ENCODE measurements at regions not wholly inside any gene's neighbourhood (a gene's known extent, or its start where the extent isn't known, plus 50 kb on each side); places are given as distances from the start of the nearest gene placed in this dataset.

- H3K36me3 ChIP-seq, result no peaks in the 10 kb centered on the region
- no peaks in the 10 kb centered on the region for H3K27me3 ChIP-seq (replicated peaks; ENCODE audit: insufficient read depth)
- no peaks in the 10 kb centered on the region for H3K4me1 ChIP-seq (ENCODE audit: control insufficient read depth in 1 of 2, low read depth in 2 of 2)
- no peak for ATAC-seq (ENCODE audit: insufficient number of reproducible peaks, low FRiP score, low read depth)
- TF ChIP-seq CTCF (IDR thresholded peaks at IDR 0.05), result no peak
- no peak overlapping the region for H3K4me3 ChIP-seq
- no peak for DNase-seq (ENCODE audit: low spot score)
- no peak overlapping the region for H3K27ac ChIP-seq
- H3K9me3 ChIP-seq, result no peaks in the 10 kb centered on the region
Observed at GRCh38 chr18:78772360-78773302, 207.0 kb upstream of the SALL3 start.

- no peak for TF ChIP-seq CTCF (IDR thresholded peaks at IDR 0.05)
- no peak for ATAC-seq (ENCODE audit: insufficient number of reproducible peaks, low FRiP score, low read depth)
- H3K4me1 ChIP-seq (ENCODE audit: control insufficient read depth in 1 of 2, low read depth in 2 of 2), result no peaks in the 10 kb centered on the region
- no peaks in the 10 kb centered on the region for H3K36me3 ChIP-seq
- no peak overlapping the region for H3K4me3 ChIP-seq
- DNase-seq (ENCODE audit: low spot score), result no peak
- H3K27me3 ChIP-seq (replicated peaks; ENCODE audit: insufficient read depth), result no peaks in the 10 kb centered on the region
- H3K27ac ChIP-seq, result no peak overlapping the region
- H3K9me3 ChIP-seq, result no peaks in the 10 kb centered on the region
Observed at GRCh38 chr18:78773303-78773755, 206.3 kb upstream of the SALL3 start.

- no peak overlapping the region for H3K4me3 ChIP-seq
- no peaks in the 10 kb centered on the region for H3K4me1 ChIP-seq (ENCODE audit: control insufficient read depth in 1 of 2, low read depth in 2 of 2)
- no peak for ATAC-seq (ENCODE audit: insufficient number of reproducible peaks, low FRiP score, low read depth)
- no peaks in the 10 kb centered on the region for H3K36me3 ChIP-seq
- DNase-seq (ENCODE audit: low spot score), result no peak
- no peaks in the 10 kb centered on the region for H3K27me3 ChIP-seq (replicated peaks; ENCODE audit: insufficient read depth)
- TF ChIP-seq CTCF (IDR thresholded peaks at IDR 0.05), result no peak
- no peak overlapping the region for H3K27ac ChIP-seq
- H3K9me3 ChIP-seq, result no peaks in the 10 kb centered on the region
Observed at GRCh38 chr18:78773819-78774218, 205.8 kb upstream of the SALL3 start.

GRCh38 chr18:78774741-78775141, 204.9 kb upstream of the SALL3 start:
- H3K27me3 ChIP-seq (replicated peaks; ENCODE audit: insufficient read depth), result no peaks in the 10 kb centered on the region
- DNase-seq (ENCODE audit: low spot score), result no peak
- no peak for TF ChIP-seq CTCF (IDR thresholded peaks at IDR 0.05)
- H3K36me3 ChIP-seq, result no peaks in the 10 kb centered on the region
- H3K9me3 ChIP-seq, result no peaks in the 10 kb centered on the region
- H3K4me3 ChIP-seq, result no peak overlapping the region
- H3K4me1 ChIP-seq (ENCODE audit: control insufficient read depth in 1 of 2, low read depth in 2 of 2), result no peaks in the 10 kb centered on the region
- ATAC-seq (ENCODE audit: insufficient number of reproducible peaks, low FRiP score, low read depth), result no peak
- no peak overlapping the region for H3K27ac ChIP-seq

- Histone ChIP-seq H3K27me3 (replicated peaks; ENCODE audit: insufficient read depth) (no peaks in the 10 kb centered on the region), H3K9me3 (no peaks in the 10 kb centered on the region), H3K4me3 (no peak overlapping the region), H3K27ac (no peak overlapping the region), H3K36me3 (no peaks in the 10 kb centered on the region), H3K4me1 (ENCODE audit: control insufficient read depth in 1 of 2, low read depth in 2 of 2) (no peaks in the 10 kb centered on the region)
- no peak for ATAC-seq (ENCODE audit: insufficient number of reproducible peaks, low FRiP score, low read depth)
- no peak for TF ChIP-seq CTCF (IDR thresholded peaks at IDR 0.05)
- no peak for DNase-seq (ENCODE audit: low spot score)
Observed at GRCh38 chr18:78776151-78776550, 203.5 kb upstream of the SALL3 start.
